C1 segment of cervical spinal cord (tissue), 14 donors: ENCODE measurements at regions not wholly inside any gene's neighbourhood (a gene's known extent, or its start where the extent isn't known, plus 50 kb on each side); places are given as distances from the start of the nearest gene placed in this dataset.
"Not testable (repeated sequence)": the region's sequence is repeated elsewhere in the genome, so short reads cannot be mapped to it uniquely, and the experiment has no call there.

Experiments
- DNase-seq, 14 donors: peaks; one replicate each; lab custom pipeline; 2025; lab: John Stamatoyannopoulos, UW

GRCh38 chr17:16888413-16889087 lies 83.4 kb downstream of the TNFRSF13B start:
- DNase-seq: no peak

DNA sequence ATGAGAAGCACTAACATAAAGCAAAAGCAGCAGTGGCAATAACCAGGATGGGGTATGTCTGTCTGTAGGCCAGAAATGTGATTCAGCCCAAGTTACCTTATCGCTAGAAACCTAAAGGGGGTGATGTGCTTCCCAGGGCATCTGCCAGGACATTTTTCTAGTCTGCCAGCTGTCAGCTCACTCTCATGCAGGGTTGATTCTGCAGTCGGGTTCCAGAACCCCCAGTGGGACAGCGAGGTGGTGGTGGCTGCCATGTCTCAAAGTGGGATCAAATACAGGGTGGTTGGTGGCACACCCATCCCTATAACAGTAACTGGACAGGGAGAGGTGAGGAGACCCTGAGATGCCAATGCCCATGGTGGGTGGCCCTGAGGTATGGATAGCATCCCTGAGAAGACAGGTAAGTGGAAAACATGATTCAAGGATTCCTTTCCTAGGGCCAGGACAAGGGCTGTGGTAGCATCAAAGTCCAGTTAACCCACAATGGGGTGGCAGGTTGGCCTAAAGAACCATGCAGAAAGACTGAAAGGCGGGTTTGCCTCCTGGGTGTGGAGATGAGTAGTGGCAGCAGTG lies 84.3 kb downstream of the TNFRSF13B start:
- no peak for DNase-seq

DNA sequence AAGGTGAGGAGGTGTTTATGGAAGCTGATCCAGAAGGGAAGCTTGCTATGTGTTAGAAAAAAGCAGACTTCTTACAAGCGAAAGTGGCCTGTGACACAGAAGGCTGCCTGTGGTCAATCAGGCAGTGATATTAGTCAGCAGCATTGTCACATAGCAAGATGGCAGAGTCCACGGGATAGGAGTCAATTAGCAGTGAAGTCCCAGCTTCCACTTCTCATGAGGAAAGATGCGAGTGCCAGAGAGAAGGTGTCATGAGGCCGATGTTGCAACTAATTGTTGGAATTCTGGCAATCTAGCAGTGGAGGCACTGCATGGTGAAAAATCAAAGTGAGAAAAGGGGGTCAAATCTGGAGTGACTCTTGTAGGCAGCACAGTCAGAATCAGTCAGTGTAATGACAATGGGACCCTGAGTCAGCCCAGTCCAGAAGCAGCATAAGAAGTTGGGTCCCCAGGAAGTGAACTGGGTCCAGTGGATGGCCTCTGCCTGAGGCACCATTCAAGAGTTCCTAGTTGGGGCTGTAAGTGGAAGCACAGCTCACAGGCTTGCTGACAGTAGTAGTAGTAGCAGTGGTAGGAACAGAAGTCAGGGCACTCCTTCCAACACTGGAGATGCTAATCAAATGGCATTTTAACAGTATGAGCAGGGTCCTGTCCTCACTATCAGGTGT lies 85.1 kb downstream of the TNFRSF13B start:
- DNase-seq: no peak

GRCh38 chr17:16885204-16885603 lies 86.7 kb downstream of the TNFRSF13B start:
- DNase-seq: not testable (repeated sequence)

- not testable (repeated sequence) for DNase-seq
Measured at GRCh38 chr17:16882926-16883265, 89.0 kb downstream of the TNFRSF13B start.

- DNase-seq: no peak
Measured at GRCh38 chr17:16882243-16882925, 89.5 kb downstream of the TNFRSF13B start.

DNA sequence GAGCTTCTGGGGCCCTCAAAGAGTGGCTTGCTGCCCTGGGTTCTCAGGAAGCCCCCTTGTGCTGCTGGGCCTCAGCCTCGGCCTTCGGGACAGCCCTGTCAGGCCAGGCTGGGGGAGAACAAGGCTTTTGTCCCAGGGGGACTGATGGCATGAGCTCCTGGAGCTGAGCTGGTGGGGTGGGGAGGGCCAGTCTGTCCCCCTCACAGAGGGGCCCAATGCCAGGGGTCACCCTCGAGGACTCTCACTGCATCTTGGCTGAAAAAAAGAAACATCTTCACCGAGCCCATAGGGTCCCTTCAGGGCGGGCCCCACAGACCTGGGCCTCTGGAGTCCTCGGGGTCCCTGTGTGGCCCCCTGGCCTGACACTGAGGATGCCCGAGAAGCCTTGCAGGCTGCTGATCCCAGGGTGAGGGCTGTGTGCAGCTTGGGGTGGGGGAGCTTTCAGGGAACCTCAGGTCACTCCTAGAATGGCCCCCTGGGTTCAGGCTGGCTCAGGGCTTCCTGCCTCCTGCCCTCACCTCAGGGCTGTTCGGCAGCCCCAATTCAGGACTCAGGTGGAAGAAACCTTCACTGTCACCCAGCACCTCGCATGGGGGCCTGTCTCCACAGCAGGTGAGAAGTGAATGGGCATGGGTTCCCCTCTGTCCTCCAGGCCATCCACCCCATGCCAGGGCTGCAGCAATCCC lies 90.5 kb downstream of the TNFRSF13B start:
- DNase-seq: no peak

DNA sequence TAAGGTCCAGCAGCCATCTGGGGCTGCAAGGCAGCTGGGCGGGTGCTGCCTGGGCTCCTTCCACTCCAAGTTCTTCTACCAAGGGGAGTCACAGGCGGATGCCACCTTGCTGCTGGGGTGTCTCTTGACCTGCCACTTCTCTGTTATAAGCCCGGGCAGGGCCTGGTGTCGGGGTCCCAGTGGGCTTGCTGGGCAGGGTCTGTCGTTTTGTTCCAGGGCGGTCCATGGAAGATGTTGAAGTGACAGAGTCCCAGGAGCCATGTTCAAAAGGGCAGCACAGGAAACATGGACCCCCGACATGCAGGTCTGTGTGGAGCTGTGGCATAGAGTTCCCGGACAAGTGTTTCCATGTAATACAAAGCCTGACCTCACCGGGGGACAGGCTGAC lies 91.1 kb downstream of the TNFRSF13B start:
- no peak for DNase-seq

DNA sequence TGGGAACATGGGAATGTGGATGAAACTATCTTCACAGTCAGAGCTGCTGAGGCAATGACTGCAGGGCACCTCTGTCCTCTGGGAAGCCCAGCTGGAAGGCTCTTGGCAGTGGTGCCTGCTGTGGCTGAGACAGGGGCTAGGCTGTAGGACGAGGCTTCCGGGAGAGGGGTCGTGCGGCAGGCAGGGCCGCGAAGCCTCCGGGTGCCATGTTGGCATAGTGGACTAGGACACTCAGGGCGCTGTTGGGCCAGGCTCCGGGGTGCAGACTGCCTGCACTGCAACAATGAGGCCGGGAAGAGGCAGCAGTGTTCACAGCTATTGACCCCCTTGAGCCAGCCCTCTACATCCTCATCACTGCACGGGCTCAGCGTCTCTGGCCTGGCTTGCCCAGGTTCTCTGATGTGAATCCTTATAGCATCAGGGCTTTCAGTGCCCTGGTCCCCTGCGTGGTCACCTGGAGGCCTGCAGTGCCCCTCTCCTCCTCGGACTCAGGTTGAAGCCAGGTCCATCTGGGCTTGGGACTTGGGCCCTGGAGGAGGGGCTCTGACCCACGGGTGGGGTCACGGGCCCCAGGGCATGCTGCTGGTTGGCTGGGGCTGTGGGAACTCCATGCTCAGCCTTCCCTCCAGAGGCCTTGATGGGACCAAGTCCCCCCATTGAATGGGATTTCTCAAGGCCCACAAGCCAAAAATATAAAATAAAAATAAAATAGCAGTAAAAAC lies 91.6 kb downstream of the TNFRSF13B start:
- DNase-seq: no peak

DNA sequence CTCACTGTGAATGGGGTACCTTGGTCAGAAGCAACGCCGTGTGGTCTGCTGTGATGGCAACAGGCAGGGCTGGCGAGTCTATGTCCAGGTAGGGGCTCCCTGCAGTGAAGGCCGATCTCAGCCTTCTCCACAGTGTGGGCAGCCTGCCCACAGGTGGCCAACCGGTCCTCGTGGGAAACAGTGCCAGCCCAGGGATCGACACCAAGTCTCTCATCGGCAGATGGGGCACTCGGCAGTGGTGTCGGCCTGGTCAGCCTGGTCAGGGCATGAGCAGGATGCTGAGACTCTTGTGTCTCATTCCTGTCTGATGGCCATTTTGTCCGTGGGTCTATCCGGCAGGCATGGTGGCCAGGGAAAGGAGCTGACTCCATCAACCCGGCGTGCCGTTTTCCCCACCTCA lies 92.2 kb downstream of the TNFRSF13B start:
- no peak for DNase-seq

DNA sequence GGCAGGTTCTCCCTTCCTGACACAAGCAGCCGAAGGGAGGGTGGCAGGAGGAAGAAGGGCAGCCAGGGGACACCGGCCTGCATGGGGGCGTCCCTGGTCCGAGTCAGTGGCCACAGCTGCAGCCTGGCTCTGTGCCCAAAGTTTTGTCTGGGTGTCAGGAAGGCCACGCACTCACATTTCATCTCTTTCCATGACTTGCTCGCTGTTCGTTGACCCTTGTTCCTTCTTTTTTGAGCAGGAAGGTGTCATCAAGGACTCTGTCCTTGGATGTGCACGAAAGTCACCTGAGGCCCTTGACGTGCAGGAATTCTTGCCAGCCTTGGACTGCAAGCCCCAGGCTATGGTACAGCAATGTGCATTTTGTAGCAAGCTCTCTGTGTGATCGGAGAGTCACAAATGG lies 93.3 kb downstream of the TNFRSF13B start:
- no peak for DNase-seq

- no peak for DNase-seq
Measured at GRCh38 chr17:16878084-16878483, 93.8 kb downstream of the TNFRSF13B start.

DNA sequence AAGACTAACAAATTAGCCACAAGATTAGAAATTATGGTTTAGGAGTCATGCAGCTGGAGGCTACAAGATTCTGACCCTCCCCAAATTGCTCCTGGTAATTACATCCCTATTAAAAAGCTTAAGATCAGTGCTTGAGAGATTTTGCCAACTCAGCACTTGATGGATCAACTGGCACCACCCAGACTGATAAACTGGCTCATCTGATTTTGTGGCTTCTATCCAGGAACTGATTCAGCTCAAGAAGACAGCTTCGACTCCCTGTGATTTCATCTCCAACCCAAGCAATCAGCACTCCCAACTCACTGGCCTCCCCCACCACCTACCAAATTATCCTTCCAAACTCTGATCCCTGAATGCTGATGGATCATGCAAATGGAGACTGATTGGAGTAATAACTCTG lies 94.8 kb downstream of the TNFRSF13B start:
- no peak for DNase-seq

DNA sequence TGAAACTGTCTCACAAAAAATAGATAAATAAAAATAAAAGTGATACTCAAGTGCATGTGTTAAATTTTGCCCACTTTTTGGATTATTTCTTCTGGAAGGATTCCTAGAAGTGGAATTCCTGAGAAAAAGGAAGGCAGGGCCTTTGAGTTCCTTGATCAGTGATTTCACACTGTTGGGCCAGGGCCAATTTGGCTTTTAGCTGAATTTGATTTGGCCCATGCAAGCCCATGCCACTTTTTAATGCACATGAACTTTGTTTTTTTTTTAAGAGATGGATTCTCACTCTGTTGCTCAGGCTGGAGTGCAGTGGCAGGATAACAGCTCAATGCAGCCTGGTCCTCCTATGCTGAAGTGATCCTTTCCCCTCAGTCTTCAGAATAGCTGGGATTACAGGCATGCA lies 96.3 kb downstream of the TNFRSF13B start:
- no peak for DNase-seq

- DNase-seq: not testable (repeated sequence)
Measured at GRCh38 chr17:16874216-16874615, 97.7 kb downstream of the TNFRSF13B start.

- DNase-seq: peak in 1 of 14 donors; percentile 7
Measured at GRCh38 chr17:16873174-16874035, 98.5 kb downstream of the TNFRSF13B start.

- no peak for DNase-seq
Measured at GRCh38 chr17:16872351-16873173, 99.4 kb downstream of the TNFRSF13B start.

GRCh38 chr17:16871446-16872190 lies 100.3 kb downstream of the TNFRSF13B start:
- not testable (repeated sequence) for DNase-seq
